Heart left ventricle (tissue), 16 donors: ENCODE measurements at regions not wholly inside any gene's neighbourhood (a gene's known extent, or its start where the extent isn't known, plus 50 kb on each side); places are given as distances from the start of the nearest gene placed in this dataset.

Experiments used
- ATAC-seq, 4 donors: fragments of 200-7000 bp; cut with Tn5 transposase; one replicate each; pipeline ENCODE4 v1.9.1; 2020 to 2022; ENCODE audit warnings: moderate library complexity in 4 of 4, mild to moderate bottlenecking in 3 of 4, moderate number of reproducible peaks in 1 of 4
- DNase-seq, 5 donors: peaks; one replicate each; pipeline ENCODE4 v3.0.0-alpha.2; 2020
- H3K27ac ChIP-seq, 12 donors: fragments of 200-600 bp; sonication (generic) in 4 of 12; one replicate each; pipeline versions ENCODE4 v1.5.0 to v1.8.0; 2016 to 2022; ENCODE audit warnings: mild to moderate bottlenecking in 2 of 12
- H3K27me3 ChIP-seq, 9 donors: fragments of 200-600 bp; sonication (generic) in 2 of 9; one replicate each; pipeline versions ENCODE4 v1.5.1 to v1.8.0; 2016 to 2022; ENCODE audit warnings: mild to moderate bottlenecking in 3 of 9
- H3K36me3 ChIP-seq, 9 donors: fragments of 200-600 bp; sonication (generic) in 2 of 9; one replicate each; pipeline versions ENCODE4 v1.5.0 to v1.8.0; 2018 to 2022; ENCODE audit warnings: mild to moderate bottlenecking in 2 of 9
- H3K4me1 ChIP-seq, 12 donors: fragments of 200-600 bp; sonication (generic) in 4 of 12; one replicate each; pipeline versions ENCODE4 v1.5.0 to v1.8.0; 2016 to 2022; ENCODE audit warnings: mild to moderate bottlenecking in 3 of 12
- H3K4me3 ChIP-seq, 12 donors: fragments of 200-600 bp; sonication (generic) in 4 of 12; one replicate each; pipeline versions ENCODE4 v1.5.0 to v1.8.0; 2017 to 2022; ENCODE audit warnings: mild to moderate bottlenecking in 9 of 12, moderate library complexity in 4 of 12
- H3K9me3 ChIP-seq, 12 donors: fragments of 200-600 bp; sonication (generic) in 4 of 12; one replicate each; pipeline versions ENCODE4 v1.5.0 to v1.8.0; 2016 to 2022; ENCODE audit warnings: mild to moderate bottlenecking in 1 of 12
- POLR2A ChIP-seq, 2 donors: fragments of 450-650 bp; IDR thresholded peaks; one replicate each; pipeline ENCODE4 v1.6.1; 2017; ENCODE audit warnings: antibody characterized with exemption in 2 of 2, mild to moderate bottlenecking in 2 of 2, moderate library complexity in 2 of 2
- WGBS, 4 donors: extraction: QIAGEN DNeasy Blood & Tissue Kit in 2 of 4; methylation state at CpG; one replicate each; pipeline versions ENCODE4 v1.1.5 to v1.1.7; 2013 to 2018; 5-methylcytosine and 5-hydroxymethylcytosine counted together
- intact Hi-C, 10 donors: fragments of 100-400 bp; cut with DNase I; formaldehyde crosslinking; loops; one replicate each; pipeline versions ENCODE4 v1.11.1 to v1.14.2; 2022
- TF ChIP-seq, protein P1 (sequence below), 12 donors: fragments of 200-600 bp; sonication (generic) in 4 of 12; IDR thresholded peaks; one replicate each; pipeline versions ENCODE4 v1.5.0 to v1.8.0; 2018 to 2022; ENCODE audit warnings: antibody characterized with exemption in 12 of 12, mild to moderate bottlenecking in 5 of 12
- donor health status: ischemic (EF 13 %, LVEDD 7.1; RV severe dilation, severe dysfunction).
- donor health status: healthy with polysubstance abuse.
- donor health status: DM: no; HTN: yes; CAD: no.
- donor health status: DM: no; HTN: no; CAD: no.
- donor health status: ischemic (EF 25% LVEDD 6.9; RV normal size, moderate dysfunction).
- donor health status: ischemic (EF 25% LVEDD 5.7; RV mildly dilated, moderate dysfunction).
- donor health status: healthy.
- donor health status: DM: yes; HTN: yes; CAD: no.
- donor health status: ischemic (EF 35%, LVEDD 5.7; RV mildly dilated, moderate dysfunction).
- donor health status: nonischemic (EF 11% LVEDD 7.7; RV severe dilation, severe dysfunction).
- donor health status: DM: yes; HTN: yes; CAD: no.
- donor health status: PGD.
- donor health status: ischemic (EF 29% LVEDD 5.4; RV normal size, mild dysfunction).
- donor health status: nonischemic (EF 23%, LVEDD 6.1; RV moderate dilation, normal function).

DNA sequence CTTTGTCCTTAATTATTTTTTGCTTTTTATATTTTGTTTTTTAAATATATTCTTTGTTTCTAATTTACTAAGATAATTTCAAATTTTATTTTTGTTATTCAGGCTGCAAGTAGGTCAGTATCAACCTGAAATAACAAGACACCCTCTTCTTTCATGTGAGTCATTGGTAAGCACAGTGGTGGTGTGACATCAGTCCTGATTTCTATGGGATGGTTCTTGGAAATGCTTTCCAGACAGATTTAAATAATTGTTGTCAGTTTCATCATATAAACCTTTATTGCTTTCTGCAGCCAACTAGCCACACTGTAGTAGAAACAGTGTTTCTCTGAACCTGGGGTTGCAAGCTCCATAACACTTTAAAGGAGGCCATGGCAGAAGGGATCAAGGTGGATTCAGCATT lies 157.5 kb upstream of the C21orf91 start:
- H3K27ac ChIP-seq: no peak overlapping the region
- no peak overlapping the region for H3K4me3 ChIP-seq
- intact Hi-C loops: no loop called here
- no peaks in the 10 kb centered on the region for H3K27me3 ChIP-seq
- H3K36me3 ChIP-seq: no peaks in the 10 kb centered on the region
- DNase-seq (no peak), ATAC-seq (no peak)
- H3K9me3 ChIP-seq: no peaks in the 10 kb centered on the region
- H3K4me1 ChIP-seq: peaks cover 0 to 24% (median 6%) of the 10 kb centered on the region in 12 donors
- TF ChIP-seq POLR2A (IDR thresholded peaks at IDR 0.05): no peak
- TF ChIP-seq, protein P1, sequence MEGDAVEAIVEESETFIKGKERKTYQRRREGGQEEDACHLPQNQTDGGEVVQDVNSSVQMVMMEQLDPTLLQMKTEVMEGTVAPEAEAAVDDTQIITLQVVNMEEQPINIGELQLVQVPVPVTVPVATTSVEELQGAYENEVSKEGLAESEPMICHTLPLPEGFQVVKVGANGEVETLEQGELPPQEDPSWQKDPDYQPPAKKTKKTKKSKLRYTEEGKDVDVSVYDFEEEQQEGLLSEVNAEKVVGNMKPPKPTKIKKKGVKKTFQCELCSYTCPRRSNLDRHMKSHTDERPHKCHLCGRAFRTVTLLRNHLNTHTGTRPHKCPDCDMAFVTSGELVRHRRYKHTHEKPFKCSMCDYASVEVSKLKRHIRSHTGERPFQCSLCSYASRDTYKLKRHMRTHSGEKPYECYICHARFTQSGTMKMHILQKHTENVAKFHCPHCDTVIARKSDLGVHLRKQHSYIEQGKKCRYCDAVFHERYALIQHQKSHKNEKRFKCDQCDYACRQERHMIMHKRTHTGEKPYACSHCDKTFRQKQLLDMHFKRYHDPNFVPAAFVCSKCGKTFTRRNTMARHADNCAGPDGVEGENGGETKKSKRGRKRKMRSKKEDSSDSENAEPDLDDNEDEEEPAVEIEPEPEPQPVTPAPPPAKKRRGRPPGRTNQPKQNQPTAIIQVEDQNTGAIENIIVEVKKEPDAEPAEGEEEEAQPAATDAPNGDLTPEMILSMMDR (IDR thresholded peaks at IDR 0.05): no peak

DNA sequence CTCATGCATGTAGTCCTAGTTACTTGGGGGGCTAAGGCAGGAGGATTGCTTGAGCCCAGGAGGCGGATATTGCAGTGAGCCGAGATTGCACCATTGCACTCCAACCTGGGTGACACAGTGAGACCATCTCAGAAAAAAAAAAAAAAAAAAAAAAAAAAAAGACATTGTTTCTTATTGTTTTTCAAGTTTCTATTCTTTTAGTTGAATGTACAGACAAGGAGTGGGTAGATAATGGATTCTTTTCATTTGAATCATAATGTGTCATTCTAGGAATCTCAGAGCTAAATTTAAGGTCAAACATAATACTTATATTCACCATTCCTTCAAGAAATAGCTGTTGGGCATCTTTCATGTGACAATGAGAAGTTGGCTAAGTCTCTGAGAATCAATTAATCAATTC lies 157.0 kb upstream of the C21orf91 start:
- 84 to 96% (median 89%) methylated on average over 2 of the region's 2 CpGs for WGBS, 4 donors
- TF ChIP-seq POLR2A (IDR thresholded peaks at IDR 0.05): no peak
- TF ChIP-seq, protein P1 (IDR thresholded peaks at IDR 0.05): no peak
- Histone ChIP-seq H3K4me3 (no peak overlapping the region), H3K27ac (no peak overlapping the region), H3K36me3 (no peaks in the 10 kb centered on the region), H3K9me3 (no peaks in the 10 kb centered on the region), H3K4me1 (peaks cover 0 to 21% (median 3%) of the 10 kb centered on the region in 12 donors), H3K27me3 (no peaks in the 10 kb centered on the region)
- ATAC-seq (no peak), DNase-seq (no peak)
- intact Hi-C loops: no loop called here

DNA sequence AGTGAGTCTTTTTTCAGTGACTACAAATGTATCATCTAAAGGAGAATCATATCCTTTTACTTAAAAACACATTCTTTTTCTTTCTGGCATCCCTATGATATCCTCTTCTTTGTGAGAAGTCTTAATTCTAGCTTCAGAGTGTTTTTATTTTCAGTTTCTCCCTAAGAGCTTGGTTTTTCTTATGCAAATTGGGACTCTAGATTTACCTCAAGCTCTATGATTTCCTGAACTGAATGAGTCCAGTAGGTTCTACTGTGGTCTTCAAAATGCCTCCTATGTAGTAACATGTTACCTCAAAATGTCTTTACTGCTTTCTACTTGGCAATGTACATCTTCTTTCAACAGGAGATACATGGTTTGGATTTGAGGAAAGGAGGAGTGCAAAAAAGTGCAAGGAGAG lies 148.2 kb upstream of the C21orf91 start:
- ATAC-seq (no peak), DNase-seq (no peak)
- Histone ChIP-seq H3K27me3 (no peaks in the 10 kb centered on the region), H3K4me3 (no peak overlapping the region), H3K9me3 (no peaks in the 10 kb centered on the region), H3K27ac (no peak overlapping the region), H3K36me3 (no peaks in the 10 kb centered on the region), H3K4me1 (no peaks in the 10 kb centered on the region)
- intact Hi-C loops: loop anchor here in 1 of 10 donors (5.0 kb wide), 1 partner anchor 40 kb away; no protein-coding TSS in a partner anchor
- TF ChIP-seq, protein P1 (IDR thresholded peaks at IDR 0.05): no peak
- no peak for TF ChIP-seq POLR2A (IDR thresholded peaks at IDR 0.05)

- intact Hi-C loops: loop anchor here in 1 of 10 donors (5.0 kb wide), 1 partner anchor 37 kb away; no protein-coding TSS in a partner anchor
- ATAC-seq (no peak), DNase-seq (no peak)
- no peak overlapping the region for H3K4me3 ChIP-seq
- no peaks in the 10 kb centered on the region for H3K4me1 ChIP-seq
- no peaks in the 10 kb centered on the region for H3K36me3 ChIP-seq
- H3K9me3 ChIP-seq: no peaks in the 10 kb centered on the region
- no peak overlapping the region for H3K27ac ChIP-seq
- TF ChIP-seq, protein P1 (IDR thresholded peaks at IDR 0.05): no peak
- TF ChIP-seq POLR2A (IDR thresholded peaks at IDR 0.05): no peak
- no peaks in the 10 kb centered on the region for H3K27me3 ChIP-seq
These were observed 145.6 kb upstream of the C21orf91 start for GRCh38 chr21:17964716-17965115.
